Liver (tissue), 8 donors: ENCODE measurements at regions not wholly inside any gene's neighbourhood (a gene's known extent, or its start where the extent isn't known, plus 50 kb on each side); places are given as distances from the start of the nearest gene placed in this dataset.

Experiments used
- DNase-seq: peaks from one replicate; pipeline ENCODE4 v3.0.0-alpha.2; 2017; ENCODE audit warnings: low spot score
- H3K27ac ChIP-seq, 2 donors: one replicate each; pipeline ENCODE4 v1.7.0; 2013; ENCODE audit warnings: inconsistent platforms in 2 of 2, low read length in 2 of 2, control low read depth in 1 of 2, low read depth in 1 of 2, mild to moderate bottlenecking in 1 of 2
- H3K27me3 ChIP-seq, 4 donors: one replicate each; pipeline versions ENCODE4 v1.6.1 to v1.7.0; 2013; ENCODE audit warnings: low read length in 3 of 4, inconsistent platforms in 1 of 4, mild to moderate bottlenecking in 1 of 4, moderate library complexity in 1 of 4; ENCODE audit not compliant: control insufficient read depth in 4 of 4, insufficient read depth in 4 of 4
- H3K36me3 ChIP-seq, 4 donors: one replicate each; pipeline versions ENCODE4 v1.6.1 to v1.7.0; 2013; ENCODE audit warnings: low read length in 3 of 4, mild to moderate bottlenecking in 3 of 4, low read depth in 1 of 4, moderate library complexity in 1 of 4; ENCODE audit not compliant: control insufficient read depth in 4 of 4, insufficient read depth in 3 of 4
- H3K4me1 ChIP-seq, 4 donors: one replicate each; pipeline versions ENCODE4 v1.6.1 to v1.7.0; 2013; ENCODE audit warnings: low read length in 3 of 4, mild to moderate bottlenecking in 3 of 4, moderate library complexity in 1 of 4; ENCODE audit not compliant: control insufficient read depth in 4 of 4, insufficient read depth in 4 of 4
- H3K4me3 ChIP-seq, 3 donors: one replicate each; pipeline versions ENCODE4 v1.6.1 to v1.7.0; 2013; ENCODE audit warnings: low read length in 3 of 3, control low read depth in 1 of 3, low read depth in 1 of 3, mild to moderate bottlenecking in 1 of 3
- H3K9ac ChIP-seq, 2 donors: one replicate each; pipeline ENCODE4 v1.7.0; 2013; ENCODE audit warnings: low read length in 2 of 2, mild to moderate bottlenecking in 2 of 2, moderate library complexity in 2 of 2, control low read depth in 1 of 2, low read depth in 1 of 2
- H3K9me3 ChIP-seq, 4 donors: one replicate each; pipeline versions ENCODE4 v1.6.1 to v1.7.0; 2013; ENCODE audit warnings: low read length in 3 of 4; ENCODE audit not compliant: control insufficient read depth in 4 of 4
- CTCF ChIP-seq: fragments of 150-350 bp; IDR thresholded peaks from 2 replicates; pipeline ENCODE4 v1.5.1; 2017; ENCODE audit warnings: improper control_type of control experiment, low read depth, low read length; ENCODE audit not compliant: missing input control
- FOXA1 ChIP-seq: IDR thresholded peaks from 2 replicates; pipeline ENCODE4 v1.6.1; 2016; ENCODE audit warnings: antibody characterized with exemption
- FOXA2 ChIP-seq: IDR thresholded peaks from 2 replicates; pipeline ENCODE4 v1.6.1; 2016; ENCODE audit warnings: antibody characterized with exemption
- GABPA ChIP-seq, 2 donors: IDR thresholded peaks in 1 of 2; conservative IDR thresholded peaks in 1 of 2; 2 replicates each; pipeline ENCODE4 v1.6.1; 2016; ENCODE audit warnings: antibody characterized with exemption in 2 of 2, mild to moderate bottlenecking in 1 of 2, moderate library complexity in 1 of 2
- HNF4A ChIP-seq, 2 donors: conservative IDR thresholded peaks; 2 replicates each; pipeline ENCODE4 v1.6.1; 2016; ENCODE audit warnings: antibody characterized with exemption in 2 of 2, mild to moderate bottlenecking in 2 of 2
- HNF4G ChIP-seq: IDR thresholded peaks from 2 replicates; pipeline ENCODE4 v1.6.1; 2016; ENCODE audit warnings: antibody characterized with exemption
- JUND ChIP-seq, 2 donors: IDR thresholded peaks; 2 replicates each; pipeline ENCODE4 v1.6.1; 2016; ENCODE audit warnings: antibody characterized with exemption in 2 of 2
- MAX ChIP-seq: IDR thresholded peaks from 2 replicates; pipeline ENCODE4 v1.6.1; 2016; ENCODE audit warnings: antibody characterized with exemption
- RAD21 ChIP-seq, 2 donors: IDR thresholded peaks; 2 replicates each; pipeline ENCODE4 v1.6.1; 2016; ENCODE audit warnings: antibody characterized with exemption in 2 of 2, mild to moderate bottlenecking in 2 of 2
- REST ChIP-seq: IDR thresholded peaks from 2 replicates; pipeline ENCODE4 v1.6.1; 2016; ENCODE audit warnings: antibody characterized with exemption, mild to moderate bottlenecking
- RXRA ChIP-seq, 2 donors: IDR thresholded peaks; 2 replicates each; pipeline ENCODE4 v1.6.1; 2017 to 2018; ENCODE audit warnings: antibody characterized with exemption in 2 of 2, mild to moderate bottlenecking in 1 of 2
- SP1 ChIP-seq: IDR thresholded peaks from 2 replicates; pipeline ENCODE4 v1.6.1; 2018; ENCODE audit warnings: antibody characterized with exemption, mild to moderate bottlenecking
- YY1 ChIP-seq: IDR thresholded peaks from 2 replicates; pipeline ENCODE4 v1.6.1; 2016; ENCODE audit warnings: antibody characterized with exemption, mild to moderate bottlenecking
- ZBTB33 ChIP-seq: IDR thresholded peaks from 2 replicates; pipeline ENCODE4 v1.6.1; 2016; ENCODE audit warnings: antibody characterized with exemption
- WGBS: extraction: QIAGEN DNeasy Blood & Tissue Kit; methylation state at CpG from one replicate; pipeline ENCODE4 v1.1.7; 2013; 5-methylcytosine and 5-hydroxymethylcytosine counted together
- donor health status: healthy.
- donor health status: healthy.
- donor health status: healthy.
- donor health status: healthy.
- donor health status: healthy.

GRCh38 chr15:95492388-95493070 is 838.0 kb upstream of the NR2F2 start:
- no peaks in the 10 kb centered on the region for H3K36me3 ChIP-seq
- WGBS: 66% methylated on average over 5 of the region's 5 CpGs
- peaks cover 0 to 7% (median 0%) of the 10 kb centered on the region in 4 donors for H3K27me3 ChIP-seq
- no peak overlapping the region for H3K27ac ChIP-seq
- no peaks in the 10 kb centered on the region for H3K4me1 ChIP-seq
- TF ChIP-seq FOXA1 (no peak), GABPA (IDR thresholded peaks at IDR 0.05 in 1 of 2, conservative IDR thresholded peaks at IDR 0.05 in 1 of 2) (no peak)
- no peak for DNase-seq
- no peak overlapping the region for H3K9ac ChIP-seq
- H3K4me3 ChIP-seq: no peak overlapping the region
- H3K9me3 ChIP-seq: no peaks in the 10 kb centered on the region

GRCh38 chr15:95494971-95495541 is 835.4 kb upstream of the NR2F2 start:
- WGBS: 70% methylated on average over 19 of the region's 19 CpGs
- TF ChIP-seq JUND (IDR thresholded peaks at IDR 0.05): no peak
- TF ChIP-seq MAX: no peak
- no peak for TF ChIP-seq REST
- TF ChIP-seq HNF4A (conservative IDR thresholded peaks at IDR 0.05): no peak
- TF ChIP-seq ZBTB33: no peak
- no peak overlapping the region for H3K4me3 ChIP-seq
- H3K4me1 ChIP-seq: no peaks in the 10 kb centered on the region
- H3K9me3 ChIP-seq: no peaks in the 10 kb centered on the region
- no peaks in the 10 kb centered on the region for H3K36me3 ChIP-seq
- DNase-seq: no peak
- no peak overlapping the region for H3K27ac ChIP-seq
- H3K27me3 ChIP-seq: peaks cover 0 to 7% (median 0%) of the 10 kb centered on the region in 4 donors
- no peak overlapping the region for H3K9ac ChIP-seq

- no peak for DNase-seq
- Histone ChIP-seq H3K9me3 (no peaks in the 10 kb centered on the region), H3K27ac (no peak overlapping the region), H3K4me3 (no peak overlapping the region), H3K4me1 (no peaks in the 10 kb centered on the region), H3K27me3 (peaks cover 0 to 7% (median 0%) of the 10 kb centered on the region in 4 donors), H3K36me3 (no peaks in the 10 kb centered on the region), H3K9ac (no peak overlapping the region)
- TF ChIP-seq RXRA (IDR thresholded peaks at IDR 0.05) (no peak), FOXA2 (no peak), YY1 (no peak), RAD21 (IDR thresholded peaks at IDR 0.05) (no peak), REST (no peak), HNF4G (no peak), CTCF (no peak), JUND (IDR thresholded peaks at IDR 0.05) (no peak), SP1 (no peak)
- 93% methylated on average over 11 of the region's 11 CpGs for WGBS
Measured at GRCh38 chr15:95497634-95498033, 832.9 kb upstream of the NR2F2 start.
